Mesothelial cell of epicardium (in vitro differentiated cells): ENCODE measurements at regions not wholly inside any gene's neighbourhood (a gene's known extent, or its start where the extent isn't known, plus 50 kb on each side); places are given as distances from the start of the nearest gene placed in this dataset.
A peak's percentile ranks its signal among the peaks of the same experiment; 100 is the strongest.
"Not testable (repeated sequence)": the region's sequence is repeated elsewhere in the genome, so short reads cannot be mapped to it uniquely, and the experiment has no call there.

Source experiments
- DNase-seq, 2 experiments: peaks; one replicate each; pipeline ENCODE4 v3.0.0; 2021; ENCODE audit warnings: low spot score in 2 of 2; ENCODE audit not compliant: unreplicated experiment in 2 of 2
- H3K27ac Mint-ChIP-seq: 2 replicates; pipeline ENCODE4 v1.8.0; 2021; ENCODE audit warnings: mixed read lengths
- H3K27me3 Mint-ChIP-seq: 2 replicates; pipeline ENCODE4 v1.8.0; 2021; ENCODE audit warnings: low read depth, mixed read lengths
- H3K36me3 Mint-ChIP-seq: 2 replicates; pipeline ENCODE4 v1.8.0; 2021; ENCODE audit warnings: mixed read lengths
- H3K4me1 Mint-ChIP-seq: 2 replicates; pipeline ENCODE4 v1.8.0; 2021; ENCODE audit warnings: mixed read lengths
- H3K4me3 Mint-ChIP-seq: 2 replicates; pipeline ENCODE4 v1.8.0; 2021; ENCODE audit warnings: mild to moderate bottlenecking, moderate library complexity, mixed read lengths
- H3K9me3 Mint-ChIP-seq: 2 replicates; pipeline ENCODE4 v1.8.0; 2021; ENCODE audit warnings: mixed read lengths
- TF ChIP-seq, protein P1 (sequence below): fragments of 200-600 bp; sonication (generic); IDR thresholded peaks from one replicate; pipeline ENCODE4 v1.5.0; 2021; ENCODE audit warnings: antibody characterized with exemption; ENCODE audit not compliant: unreplicated experiment

DNA sequence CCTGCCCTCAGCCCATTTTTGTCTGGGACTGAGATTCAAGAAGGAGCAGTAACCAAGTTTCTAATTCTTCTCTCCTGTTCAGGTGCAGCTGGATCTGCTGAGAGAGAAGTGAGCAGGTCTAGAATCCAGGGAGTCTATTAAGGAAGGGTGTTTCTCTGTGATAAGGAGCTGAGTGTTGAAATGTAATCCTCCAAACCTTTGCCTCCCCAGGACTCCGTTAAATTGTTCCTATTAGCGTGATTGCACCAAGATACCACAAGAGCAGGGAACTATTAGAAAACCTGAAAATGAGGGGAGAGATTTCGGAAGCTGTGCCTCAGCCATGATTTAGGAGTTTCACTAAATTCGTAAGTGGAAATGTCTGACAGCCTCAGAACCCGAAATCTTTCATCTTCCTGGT lies 192.6 kb downstream of the EBLN2 start:
- Mint-ChIP-seq H3K27ac (peak overlapping the region; percentile 57), H3K27me3 (no peaks in the 10 kb centered on the region), H3K4me1 (peaks cover 40% of the 10 kb centered on the region), H3K36me3 (no peaks in the 10 kb centered on the region), H3K9me3 (peaks cover 4% of the 10 kb centered on the region), H3K4me3 (no peak overlapping the region)
- TF ChIP-seq, protein P1, sequence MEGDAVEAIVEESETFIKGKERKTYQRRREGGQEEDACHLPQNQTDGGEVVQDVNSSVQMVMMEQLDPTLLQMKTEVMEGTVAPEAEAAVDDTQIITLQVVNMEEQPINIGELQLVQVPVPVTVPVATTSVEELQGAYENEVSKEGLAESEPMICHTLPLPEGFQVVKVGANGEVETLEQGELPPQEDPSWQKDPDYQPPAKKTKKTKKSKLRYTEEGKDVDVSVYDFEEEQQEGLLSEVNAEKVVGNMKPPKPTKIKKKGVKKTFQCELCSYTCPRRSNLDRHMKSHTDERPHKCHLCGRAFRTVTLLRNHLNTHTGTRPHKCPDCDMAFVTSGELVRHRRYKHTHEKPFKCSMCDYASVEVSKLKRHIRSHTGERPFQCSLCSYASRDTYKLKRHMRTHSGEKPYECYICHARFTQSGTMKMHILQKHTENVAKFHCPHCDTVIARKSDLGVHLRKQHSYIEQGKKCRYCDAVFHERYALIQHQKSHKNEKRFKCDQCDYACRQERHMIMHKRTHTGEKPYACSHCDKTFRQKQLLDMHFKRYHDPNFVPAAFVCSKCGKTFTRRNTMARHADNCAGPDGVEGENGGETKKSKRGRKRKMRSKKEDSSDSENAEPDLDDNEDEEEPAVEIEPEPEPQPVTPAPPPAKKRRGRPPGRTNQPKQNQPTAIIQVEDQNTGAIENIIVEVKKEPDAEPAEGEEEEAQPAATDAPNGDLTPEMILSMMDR: no peak
- DNase-seq: no peak

DNA sequence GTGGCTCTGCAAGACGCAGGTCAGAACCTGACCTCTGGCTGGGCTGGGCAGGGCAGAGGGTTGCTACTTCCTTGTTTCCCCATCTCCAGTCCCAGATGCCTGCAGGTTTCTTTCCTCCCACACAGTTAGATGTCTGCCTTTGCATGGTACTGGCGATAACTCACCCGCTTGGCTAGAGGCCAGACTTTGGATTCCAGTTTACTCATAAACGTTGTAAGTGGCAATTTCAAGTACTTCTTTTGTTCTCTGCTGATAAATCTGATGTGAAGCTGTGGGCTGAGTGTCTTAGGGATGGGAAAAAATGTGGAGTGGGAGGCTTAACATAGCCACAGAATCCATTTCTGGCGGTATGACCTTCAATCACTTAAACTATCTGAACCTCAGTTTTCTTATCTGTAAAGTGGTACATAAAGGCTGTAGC lies 194.2 kb downstream of the EBLN2 start:
- peak; percentile 66 to 78 for DNase-seq
- Mint-ChIP-seq H3K36me3 (no peaks in the 10 kb centered on the region), H3K27ac (peak overlapping the region; percentile 41), H3K27me3 (no peaks in the 10 kb centered on the region), H3K4me1 (peaks cover 55% of the 10 kb centered on the region), H3K9me3 (peaks cover 4% of the 10 kb centered on the region), H3K4me3 (no peak overlapping the region)
- TF ChIP-seq, protein P1: no peak

DNA sequence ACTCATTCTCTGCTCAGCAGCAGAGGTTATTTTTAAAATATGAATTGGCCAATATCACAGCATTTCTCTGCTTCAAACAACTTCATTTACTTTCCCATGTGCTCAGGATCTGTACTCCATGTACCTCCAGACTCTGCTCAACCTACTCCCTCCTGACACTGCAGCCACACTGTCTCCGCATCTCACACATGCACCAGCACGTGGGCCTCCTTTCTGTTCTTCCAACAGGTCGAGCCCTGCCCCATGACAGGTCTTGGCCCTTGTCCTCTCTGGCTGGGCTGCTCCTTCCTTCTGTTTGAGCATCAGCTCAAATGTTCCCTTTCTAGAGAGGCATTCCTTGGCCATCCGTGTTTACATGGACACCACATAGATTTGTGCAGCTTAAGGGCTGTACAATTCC lies 195.7 kb downstream of the EBLN2 start:
- TF ChIP-seq, protein P1: no peak
- Mint-ChIP-seq H3K9me3 (no peaks in the 10 kb centered on the region), H3K4me3 (no peak overlapping the region), H3K4me1 (peaks cover 65% of the 10 kb centered on the region), H3K36me3 (no peaks in the 10 kb centered on the region), H3K27me3 (no peaks in the 10 kb centered on the region), H3K27ac (peak overlapping the region; percentile 27)
- no peak for DNase-seq

DNA sequence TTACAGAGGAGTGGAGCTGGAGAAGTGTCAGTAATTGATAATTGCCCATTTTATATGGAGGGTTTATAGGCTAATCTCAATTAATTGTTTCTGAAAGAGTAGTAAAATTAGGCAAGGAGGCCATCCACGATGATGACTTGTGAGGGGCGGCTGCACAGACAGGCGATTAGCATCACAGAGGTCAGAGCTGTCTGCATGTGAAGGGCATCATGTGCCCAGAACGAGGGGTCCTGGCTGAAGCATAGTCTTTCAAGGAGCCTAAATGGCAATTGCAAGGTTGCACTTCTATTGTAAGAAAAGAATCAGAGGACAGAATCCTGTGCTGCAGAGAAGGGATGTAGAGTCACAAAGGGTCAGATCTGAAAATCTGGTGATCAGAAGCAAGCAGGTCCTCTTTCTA lies 196.6 kb downstream of the EBLN2 start:
- TF ChIP-seq, protein P1: no peak
- H3K27me3 Mint-ChIP-seq: no peaks in the 10 kb centered on the region
- peaks cover 65% of the 10 kb centered on the region for H3K4me1 Mint-ChIP-seq
- no peaks in the 10 kb centered on the region for H3K36me3 Mint-ChIP-seq
- no peaks in the 10 kb centered on the region for H3K9me3 Mint-ChIP-seq
- no peak for DNase-seq
- no peak overlapping the region for H3K27ac Mint-ChIP-seq
- no peak overlapping the region for H3K4me3 Mint-ChIP-seq

DNA sequence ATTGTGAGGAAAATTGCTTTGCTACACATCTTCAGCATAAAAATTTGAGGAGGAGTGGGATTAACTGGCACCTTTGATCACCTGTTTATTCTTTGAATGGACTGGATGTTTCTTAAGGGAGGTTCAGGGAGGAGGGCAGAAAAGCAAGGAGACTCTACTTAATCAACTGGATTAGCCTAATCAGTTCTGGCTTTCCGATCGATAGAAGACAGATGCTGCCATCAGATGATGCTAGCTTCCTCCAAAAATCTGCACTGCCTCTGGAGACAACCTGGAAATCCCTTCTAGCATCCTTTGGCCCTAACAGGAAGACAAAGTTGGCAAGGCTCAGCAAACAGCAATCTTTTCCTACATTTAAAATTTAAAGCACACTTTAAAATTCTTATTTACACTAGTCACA lies 197.8 kb downstream of the EBLN2 start:
- peaks cover 57% of the 10 kb centered on the region for H3K4me1 Mint-ChIP-seq
- peaks cover under 1% of the 10 kb centered on the region for H3K36me3 Mint-ChIP-seq
- peaks cover 3% of the 10 kb centered on the region for H3K9me3 Mint-ChIP-seq
- no peak overlapping the region for H3K4me3 Mint-ChIP-seq
- TF ChIP-seq, protein P1: no peak
- no peak overlapping the region for H3K27ac Mint-ChIP-seq
- DNase-seq: no peak
- H3K27me3 Mint-ChIP-seq: peaks cover 2% of the 10 kb centered on the region

DNA sequence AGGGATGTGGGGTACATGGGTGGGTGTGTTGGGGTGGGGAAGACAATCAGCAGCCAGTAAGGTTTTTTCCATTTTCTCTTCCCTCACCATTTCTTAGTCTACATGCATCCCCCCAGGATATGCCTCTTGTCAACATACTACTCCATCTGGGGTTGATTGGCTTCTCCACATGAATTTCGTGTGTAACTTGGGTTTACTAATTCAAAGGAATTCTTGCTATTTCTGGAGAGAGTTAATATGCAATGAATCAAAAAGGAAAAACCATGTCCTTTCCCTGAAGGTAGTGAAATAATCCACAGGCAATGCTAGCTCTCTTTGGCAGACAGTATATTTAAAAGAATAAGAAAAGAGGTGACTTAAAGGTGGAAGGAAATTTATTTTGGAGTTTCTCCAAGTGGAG lies 198.4 kb downstream of the EBLN2 start:
- H3K27me3 Mint-ChIP-seq: peaks cover 7% of the 10 kb centered on the region
- no peak for DNase-seq
- H3K4me3 Mint-ChIP-seq: no peak overlapping the region
- H3K36me3 Mint-ChIP-seq: peaks cover 2% of the 10 kb centered on the region
- TF ChIP-seq, protein P1: no peak
- H3K4me1 Mint-ChIP-seq: peaks cover 51% of the 10 kb centered on the region
- peak overlapping the region; percentile 72 for H3K27ac Mint-ChIP-seq
- peaks cover 9% of the 10 kb centered on the region for H3K9me3 Mint-ChIP-seq

DNA sequence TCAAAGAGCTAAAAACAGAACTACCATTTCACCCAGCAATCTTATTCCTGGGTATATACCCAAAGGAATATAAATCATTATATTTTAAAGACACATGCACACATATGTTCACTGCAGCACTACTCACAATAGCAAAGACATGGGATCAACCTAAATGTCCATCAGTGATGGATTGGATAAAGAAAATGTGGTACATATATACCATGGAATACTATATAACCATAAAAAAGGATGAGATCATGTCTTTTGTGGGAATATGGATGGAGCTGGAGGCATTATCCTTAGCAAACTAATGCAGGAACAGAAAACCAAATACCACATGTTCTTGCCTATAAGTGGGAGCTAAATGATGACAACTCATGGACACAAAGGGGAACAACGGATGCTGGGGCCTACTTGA lies 205.1 kb downstream of the EBLN2 start:
- H3K9me3 Mint-ChIP-seq: peaks cover 19% of the 10 kb centered on the region
- not testable (repeated sequence) for H3K4me1 Mint-ChIP-seq, H3K4me3 Mint-ChIP-seq, DNase-seq, H3K36me3 Mint-ChIP-seq, H3K27ac Mint-ChIP-seq
- H3K27me3 Mint-ChIP-seq: peaks cover 16% of the 10 kb centered on the region

DNA sequence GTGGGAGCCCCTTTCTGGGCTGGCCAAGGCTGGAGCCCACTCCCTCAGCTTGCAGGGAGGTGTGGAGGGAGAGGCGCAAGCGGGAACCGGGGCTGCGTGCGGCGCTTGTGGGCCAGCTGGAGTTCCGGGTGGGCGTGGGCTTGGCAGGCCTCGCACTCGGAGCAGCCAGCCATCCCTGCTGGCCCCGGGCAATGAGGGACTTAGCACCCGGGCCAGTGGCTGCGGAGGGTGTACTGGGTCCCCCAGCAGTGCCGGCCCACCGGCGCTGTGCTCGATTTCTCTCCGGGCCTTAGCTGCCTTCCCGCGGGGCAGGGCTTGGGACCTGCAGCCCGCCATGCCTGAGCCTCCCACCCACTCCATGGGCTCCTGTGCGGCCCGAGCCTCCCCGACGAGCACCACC lies 207.7 kb downstream of the EBLN2 start:
- not testable (repeated sequence) for H3K4me1 Mint-ChIP-seq, DNase-seq, H3K4me3 Mint-ChIP-seq, H3K27ac Mint-ChIP-seq, H3K36me3 Mint-ChIP-seq
- H3K9me3 Mint-ChIP-seq: peaks cover 18% of the 10 kb centered on the region
- peaks cover 16% of the 10 kb centered on the region for H3K27me3 Mint-ChIP-seq
